PC-9 (cell line): ENCODE measurements at regions not wholly inside any gene's neighbourhood (a gene's known extent, or its start where the extent isn't known, plus 50 kb on each side); places are given as distances from the start of the nearest gene placed in this dataset.

ENCODE experiments used
- BruUV-seq: library from RNA; stranded (reverse); fragments of 400-500 nt; replicated peaks from 2 replicates; lab custom pipeline; 2021; lab: Mats Ljungman, UMichigan
- CTCF ChIA-PET: fragments of 300-600 bp; sonication (Branson Sonifier 250); formaldehyde crosslinking; loops from one replicate; lab custom pipeline; 2022; ENCODE audit warnings: antibody characterized with exemption; lab: Charles Lee
- POLR2A ChIA-PET: fragments of 300-600 bp; sonication (Branson Sonifier 250); formaldehyde crosslinking; loops from one replicate; lab custom pipeline; 2022; ENCODE audit warnings: antibody characterized with exemption; ENCODE audit not compliant: unreplicated experiment; lab: Charles Lee
- DNase-seq, 2 experiments: peaks; one replicate each; pipeline versions ENCODE4 v3.0.0 to v3.0.0-alpha.2; 2015 to 2022; ENCODE audit warnings: mixed read lengths in 1 of 2
- H2AFZ ChIP-seq: fragments of 200-600 bp; sonication (generic); 2 replicates; pipeline ENCODE4 v1.8.1; 2017; ENCODE audit warnings: antibody characterized with exemption
- H3F3A ChIP-seq: fragments of 200-600 bp; sonication (generic); 2 replicates; pipeline ENCODE4 v1.8.1; 2017; ENCODE audit warnings: antibody characterized with exemption, mild to moderate bottlenecking, low read depth; ENCODE audit not compliant: insufficient read depth
- H3K27ac ChIP-seq: fragments of 200-600 bp; sonication (generic); 2 replicates; pipeline ENCODE4 v1.6.1; 2016; ENCODE audit warnings: mixed run types
- H3K27me3 ChIP-seq: fragments of 200-600 bp; sonication (generic); 2 replicates; pipeline ENCODE4 v1.6.1; 2016; ENCODE audit warnings: low read depth, mixed run types; ENCODE audit not compliant: insufficient read depth
- H3K36me3 ChIP-seq: fragments of 200-600 bp; sonication (generic); 2 replicates; pipeline ENCODE4 v1.6.1; 2016; ENCODE audit warnings: low read depth, mixed run types
- H3K4me1 ChIP-seq: fragments of 200-600 bp; sonication (generic); replicated peaks from 2 replicates; pipeline ENCODE4 v1.6.1; 2016; ENCODE audit warnings: mixed run types; ENCODE audit not compliant: insufficient read depth
- H3K4me2 ChIP-seq: fragments of 200-600 bp; sonication (generic); 2 replicates; pipeline ENCODE4 v1.6.1; 2017; ENCODE audit warnings: mixed run types
- H3K4me3 ChIP-seq: fragments of 200-600 bp; sonication (generic); 2 replicates; pipeline ENCODE4 v1.6.1; 2016; ENCODE audit warnings: mixed run types
- H3K79me2 ChIP-seq: fragments of 200-600 bp; sonication (generic); 2 replicates; pipeline ENCODE4 v1.6.1; 2017; ENCODE audit warnings: low read depth, mixed run types
- H3K9me2 ChIP-seq: fragments of 200-600 bp; sonication (generic); 2 replicates; pipeline ENCODE4 v1.8.1; 2017; ENCODE audit warnings: mild to moderate bottlenecking; ENCODE audit not compliant: insufficient read depth
- H3K9me3 ChIP-seq: fragments of 200-600 bp; sonication (generic); 2 replicates; pipeline ENCODE4 v1.8.1; 2016; ENCODE audit warnings: low read depth; ENCODE audit not compliant: insufficient read depth
- H4K20me1 ChIP-seq: fragments of 200-600 bp; sonication (generic); 2 replicates; pipeline ENCODE4 v1.8.1; 2017; ENCODE audit not compliant: insufficient read depth
- CTCF ChIP-seq: fragments of 200-600 bp; sonication (generic); conservative IDR thresholded peaks from 2 replicates; pipeline ENCODE4 v1.6.1; 2017; ENCODE audit warnings: mixed run types, antibody characterized with exemption, mild to moderate bottlenecking, moderate library complexity
- EZH2 ChIP-seq: fragments of 200-600 bp; sonication (generic); IDR thresholded peaks from 2 replicates; pipeline ENCODE4 v1.8.0; 2017; ENCODE audit warnings: antibody characterized with exemption, low read depth
- intact Hi-C: fragments of 100-400 bp; cut with micrococcal nuclease; formaldehyde crosslinking; loops from one replicate; pipeline ENCODE4 v1.10.0; 2022; ENCODE audit not compliant: unreplicated experiment

GRCh38 chr15:94100863-94101262 is 130.5 kb upstream of the MCTP2 start:
- ChIA-PET CTCF (no interaction called here), POLR2A (no interaction called here)
- Histone ChIP-seq H3K27ac (no peak overlapping the region), H3K9me2 (no peaks in the 10 kb centered on the region), H2AFZ (no peak overlapping the region), H3K9me3 (no peaks in the 10 kb centered on the region), H3F3A (no peaks in the 10 kb centered on the region), H3K4me2 (no peak overlapping the region), H3K36me3 (no peaks in the 10 kb centered on the region), H3K27me3 (no peaks in the 10 kb centered on the region), H3K79me2 (no peaks in the 10 kb centered on the region), H3K4me1 (no peaks in the 10 kb centered on the region), H3K4me3 (no peak overlapping the region), H4K20me1 (no peaks in the 10 kb centered on the region)
- BruUV-seq = no TSS peak
- no peak for TF ChIP-seq EZH2
- no peak for TF ChIP-seq CTCF
- intact Hi-C loops = no loop called here
- no peak for DNase-seq

GRCh38 chr15:94099574-94099960 is 131.8 kb upstream of the MCTP2 start:
- Histone ChIP-seq H3K9me2 (no peaks in the 10 kb centered on the region), H3K36me3 (no peaks in the 10 kb centered on the region), H3K27ac (no peak overlapping the region), H3K79me2 (no peaks in the 10 kb centered on the region), H3F3A (no peaks in the 10 kb centered on the region), H4K20me1 (no peaks in the 10 kb centered on the region), H2AFZ (no peak overlapping the region), H3K9me3 (no peaks in the 10 kb centered on the region), H3K27me3 (0 out of 2 replicates have a peak, but pooled peaks cover 2% of the 10 kb centered on the region), H3K4me1 (no peaks in the 10 kb centered on the region), H3K4me2 (no peak overlapping the region), H3K4me3 (no peak overlapping the region)
- intact Hi-C loops = no loop called here
- TF ChIP-seq CTCF (no peak), EZH2 (no peak)
- ChIA-PET POLR2A (no interaction called here), CTCF (no interaction called here)
- no TSS peak for BruUV-seq
- DNase-seq = no peak

- intact Hi-C loops = no loop called here
- no peak overlapping the region for H3K4me3 ChIP-seq
- DNase-seq = no peak
- BruUV-seq = no TSS peak
- no peak overlapping the region for H3K4me2 ChIP-seq
- no peaks in the 10 kb centered on the region for H3K79me2 ChIP-seq
- no peaks in the 10 kb centered on the region for H3K9me3 ChIP-seq
- H3K9me2 ChIP-seq = no peaks in the 10 kb centered on the region
- H3K27me3 ChIP-seq = 0 out of 2 replicates have a peak, but pooled peaks cover 2% of the 10 kb centered on the region
- H3F3A ChIP-seq = no peaks in the 10 kb centered on the region
- no peak overlapping the region for H3K27ac ChIP-seq
- CTCF ChIA-PET = no interaction called here
- no peaks in the 10 kb centered on the region for H3K36me3 ChIP-seq
- TF ChIP-seq CTCF = no peak
- no peak for TF ChIP-seq EZH2
- H2AFZ ChIP-seq = no peak overlapping the region
- no peaks in the 10 kb centered on the region for H3K4me1 ChIP-seq
- POLR2A ChIA-PET = no interaction called here
- H4K20me1 ChIP-seq = no peaks in the 10 kb centered on the region
These were observed 132.3 kb upstream of the MCTP2 start for GRCh38 chr15:94098921-94099573.
